GM19035 (cell line): ENCODE measurements at regions not wholly inside any gene's neighbourhood (a gene's known extent, or its start where the extent isn't known, plus 50 kb on each side); places are given as distances from the start of the nearest gene placed in this dataset.
"Not testable (repeated sequence)": the region's sequence is repeated elsewhere in the genome, so short reads cannot be mapped to it uniquely, and the experiment has no call there.

Source experiments
- ATAC-seq: cut with Tn5 transposase; IDR thresholded peaks from one replicate; pipeline ENCODE4 v1.9.1; 2021; ENCODE audit not compliant: unreplicated experiment

GRCh38 chrX:5314148-5314547, 914.5 kb downstream of the NLGN4X start:
- ATAC-seq = no peak

- ATAC-seq = no peak
Measured at GRCh38 chrX:5307416-5307815, 921.3 kb downstream of the NLGN4X start.

DNA sequence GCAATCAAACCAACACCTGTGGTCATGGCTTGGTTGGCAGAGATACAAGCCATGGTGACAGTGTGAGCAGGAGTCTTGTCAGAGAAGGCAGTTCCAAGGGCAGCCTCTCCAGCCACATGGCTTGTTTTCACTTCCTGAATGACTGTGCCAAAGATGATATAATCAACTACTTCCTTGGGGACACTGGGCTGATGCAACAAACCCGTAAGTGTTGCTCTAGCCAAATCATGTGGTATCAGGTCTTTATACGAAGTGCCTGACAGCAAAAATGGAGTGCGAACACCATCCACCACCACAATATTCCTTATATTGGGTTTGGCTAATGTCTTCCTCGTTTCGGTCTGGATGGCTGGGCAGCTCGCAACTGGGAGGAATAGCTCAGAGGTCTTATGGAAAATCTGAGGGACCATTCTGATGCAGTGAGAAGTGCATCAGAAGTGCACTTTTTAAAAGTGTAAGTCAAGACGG, 922.0 kb downstream of the NLGN4X start:
- ATAC-seq = no peak

- no peak for ATAC-seq
Measured at GRCh38 chrX:5305452-5305851, 923.2 kb downstream of the NLGN4X start.

- ATAC-seq = no peak
Measured at GRCh38 chrX:5295004-5295403, 933.7 kb downstream of the NLGN4X start.

DNA sequence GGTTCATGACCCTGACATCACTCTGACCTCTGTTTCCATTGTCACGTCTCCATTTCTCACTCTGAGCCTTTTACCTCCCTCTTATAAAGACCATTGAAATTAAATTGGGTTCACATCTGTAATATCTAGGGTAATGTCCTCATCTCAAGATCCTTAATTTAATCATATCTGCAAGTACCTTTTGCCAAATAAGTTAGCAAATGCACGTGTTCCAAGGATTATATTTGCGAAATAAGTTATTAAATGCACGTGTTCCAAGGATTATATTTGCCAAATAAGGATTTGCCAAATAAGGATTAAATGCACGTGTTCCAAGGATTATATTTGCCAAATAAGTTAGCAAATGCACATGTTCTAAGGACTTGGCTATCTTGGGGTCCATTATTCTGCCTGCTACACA, 938.0 kb downstream of the NLGN4X start:
- ATAC-seq = no peak

GRCh38 chrX:5289949-5290348, 938.7 kb downstream of the NLGN4X start:
- not testable (repeated sequence) for ATAC-seq

GRCh38 chrX:5278908-5279307, 949.8 kb downstream of the NLGN4X start:
- no peak for ATAC-seq

DNA sequence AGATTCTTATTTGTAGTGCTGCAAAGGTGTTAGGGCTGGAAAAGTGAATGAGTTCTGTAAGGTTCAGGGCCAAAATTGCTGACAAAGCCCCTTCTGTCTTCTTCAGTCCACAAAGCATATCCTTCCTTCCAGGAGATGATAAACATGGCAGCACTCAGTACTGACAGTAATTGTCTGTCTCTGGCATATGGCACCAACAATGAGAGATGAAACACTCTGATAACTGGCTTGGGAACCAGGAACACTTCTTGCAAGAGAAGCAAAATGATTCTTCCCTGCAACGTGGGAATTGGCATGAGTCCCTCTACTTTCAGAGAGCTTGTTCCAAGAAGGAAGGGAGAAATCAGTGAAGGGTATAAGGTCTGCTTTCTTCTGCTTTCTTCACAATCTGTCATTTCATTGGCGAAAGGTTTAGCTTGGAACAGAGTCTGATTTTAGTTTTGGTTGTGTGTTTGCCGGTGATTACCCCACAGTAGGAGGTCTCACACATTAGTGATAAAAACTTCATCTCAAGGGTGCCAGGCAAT, 963.3 kb downstream of the NLGN4X start:
- no peak for ATAC-seq

DNA sequence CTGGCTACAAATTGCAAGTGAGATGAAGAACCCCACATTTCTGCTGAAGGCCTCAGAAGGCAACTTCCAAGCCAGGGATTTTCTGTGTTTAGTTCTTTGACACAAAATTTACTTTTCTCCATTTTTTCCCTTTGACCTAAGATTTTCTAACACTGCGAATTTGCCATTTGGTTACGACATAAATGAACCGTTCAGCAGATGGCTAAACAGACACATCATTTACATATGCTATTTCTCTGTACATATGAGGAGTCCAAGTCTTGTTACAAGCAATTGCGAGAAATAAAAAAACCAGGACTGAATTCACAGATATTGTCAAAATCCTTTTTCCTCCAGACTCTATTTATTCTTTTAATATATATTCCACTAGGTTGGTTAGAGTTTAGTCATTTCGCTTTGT, 978.6 kb downstream of the NLGN4X start:
- ATAC-seq = no peak

DNA sequence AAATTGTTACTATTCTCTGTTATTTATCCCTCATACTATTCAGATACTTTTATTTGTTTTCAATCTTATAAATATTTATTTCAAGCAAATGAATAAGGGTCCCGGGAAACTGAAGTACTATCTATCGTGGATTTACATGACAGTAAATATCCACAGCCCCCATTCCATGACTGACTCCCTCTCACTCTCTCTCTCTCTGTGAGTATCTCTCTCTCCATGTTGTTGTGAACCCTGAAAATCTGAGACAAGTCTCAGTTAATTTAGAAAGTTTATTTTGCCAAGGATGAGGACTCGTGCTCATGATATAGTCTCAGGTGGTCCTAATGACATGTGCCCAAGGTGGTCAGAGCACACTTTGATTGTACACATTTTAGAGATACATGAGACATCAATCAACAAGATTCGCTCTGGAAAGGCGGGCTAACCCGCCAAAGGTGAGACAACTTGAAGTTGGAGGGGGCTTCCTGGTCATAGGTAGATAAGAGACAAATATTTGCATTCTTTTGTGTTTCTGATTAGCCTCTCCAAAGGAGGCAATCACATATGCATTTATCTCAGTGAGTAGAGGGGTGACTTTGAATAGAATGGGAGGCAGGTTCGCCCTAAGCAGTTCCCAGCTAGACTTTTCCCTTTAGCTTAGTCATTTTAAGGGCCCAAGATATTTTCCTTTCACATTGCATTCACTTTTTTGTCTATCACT, 986.4 kb downstream of the NLGN4X start:
- no peak for ATAC-seq

- no peak for ATAC-seq
Measured at GRCh38 chrX:5236749-5237148, 991.9 kb downstream of the NLGN4X start.

GRCh38 chrX:5236096-5236495, 992.6 kb downstream of the NLGN4X start:
- ATAC-seq = no peak

DNA sequence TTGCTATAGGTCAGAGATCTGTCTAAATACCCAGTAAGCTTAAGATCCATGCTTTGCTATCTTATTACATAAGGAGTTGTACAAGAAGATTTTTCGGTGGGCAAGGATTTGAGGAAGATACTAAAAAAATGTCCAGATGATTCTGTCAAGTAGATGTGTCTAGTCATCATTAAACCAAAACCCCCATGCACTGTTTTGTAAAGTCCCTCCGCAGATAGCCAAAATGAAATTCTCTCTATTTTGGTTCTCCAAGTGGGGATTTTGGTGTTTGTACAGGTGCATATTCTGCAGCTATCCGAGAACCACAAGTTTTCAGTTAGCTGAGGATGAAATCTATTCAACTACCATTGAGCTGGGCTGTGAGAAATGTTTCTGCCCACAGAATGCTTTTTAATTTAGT, 994.8 kb downstream of the NLGN4X start:
- no peak for ATAC-seq

GRCh38 chrX:5220421-5220820, 1008.2 kb downstream of the NLGN4X start:
- no peak for ATAC-seq

GRCh38 chrX:5194806-5195205, 1033.9 kb downstream of the NLGN4X start:
- ATAC-seq = no peak

GRCh38 chrX:5180135-5180741, 1048.4 kb downstream of the NLGN4X start:
- no peak for ATAC-seq

GRCh38 chrX:5176766-5177165, 1051.9 kb downstream of the NLGN4X start:
- ATAC-seq = no peak

DNA sequence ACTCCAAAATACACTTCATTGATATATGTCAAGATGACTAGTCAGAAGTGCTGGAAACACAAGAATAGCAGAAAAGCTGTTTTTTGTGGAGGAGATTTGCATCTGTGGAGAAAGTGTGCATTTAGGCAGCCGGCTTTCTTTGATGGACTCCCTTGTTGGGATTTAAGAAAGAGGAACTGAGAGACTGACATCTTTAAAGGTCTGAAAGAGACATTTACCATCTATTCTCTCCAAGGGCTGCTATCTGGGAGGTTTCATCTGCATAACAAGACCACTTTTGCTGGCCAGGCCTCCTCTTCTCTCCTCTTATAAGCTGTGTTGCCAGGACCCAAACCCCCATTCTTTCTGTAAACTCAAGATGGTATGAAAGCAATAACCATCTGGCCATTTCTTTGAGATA, 1065.0 kb downstream of the NLGN4X start:
- no peak for ATAC-seq

- ATAC-seq = no peak
Measured at GRCh38 chrX:5155301-5155700, 1073.4 kb downstream of the NLGN4X start.

- no peak for ATAC-seq
Measured at GRCh38 chrX:5145957-5146356, 1082.7 kb downstream of the NLGN4X start.

- no peak for ATAC-seq
Measured at GRCh38 chrX:5142644-5143043, 1086.0 kb downstream of the NLGN4X start.
